ENCODE measurements at regions not wholly inside any gene's neighbourhood (a gene's known extent, or its start where the extent isn't known, plus 50 kb on each side); places are given as distances from the start of the nearest gene placed in this dataset.
A peak's percentile ranks its signal among the peaks of the same experiment; 100 is the strongest.

GRCh38 chr2:13001408-13001807 is 284.7 kb downstream of the TRIB2 start:
- TF ChIP-seq CTCF (IDR thresholded peaks at IDR 0.05; ENCODE audit: extremely low read depth, missing control alignments), result no peak
- DNase-seq (ENCODE audit: low spot score), result no peak

- no peak for DNase-seq (ENCODE audit: low spot score)
- no peak for TF ChIP-seq CTCF (IDR thresholded peaks at IDR 0.05; ENCODE audit: extremely low read depth, missing control alignments)
Measured at GRCh38 chr2:13002536-13003331, 286.0 kb downstream of the TRIB2 start.

GRCh38 chr2:13003500-13003899 is 286.8 kb downstream of the TRIB2 start:
- no peak for DNase-seq (ENCODE audit: low spot score)
- TF ChIP-seq CTCF (IDR thresholded peaks at IDR 0.05; ENCODE audit: extremely low read depth, missing control alignments), result no peak

- DNase-seq (ENCODE audit: low spot score), result no peak
- no peak for TF ChIP-seq CTCF (IDR thresholded peaks at IDR 0.05; ENCODE audit: extremely low read depth, missing control alignments)
Measured at GRCh38 chr2:13005048-13005447, 288.3 kb downstream of the TRIB2 start.

GRCh38 chr2:13005761-13006335 is 289.1 kb downstream of the TRIB2 start:
- no peak for TF ChIP-seq CTCF (IDR thresholded peaks at IDR 0.05; ENCODE audit: extremely low read depth, missing control alignments)
- no peak for DNase-seq (ENCODE audit: low spot score)

- no peak for DNase-seq (ENCODE audit: low spot score)
- TF ChIP-seq CTCF (IDR thresholded peaks at IDR 0.05; ENCODE audit: extremely low read depth, missing control alignments), result no peak
Measured at GRCh38 chr2:13006426-13006825, 289.7 kb downstream of the TRIB2 start.

GRCh38 chr2:13006829-13007717 is 290.3 kb downstream of the TRIB2 start:
- DNase-seq (ENCODE audit: low spot score), result peak; percentile 47
- TF ChIP-seq CTCF (IDR thresholded peaks at IDR 0.05; ENCODE audit: extremely low read depth, missing control alignments), result peak; percentile 37

Data from GM20000 (cell line).